GM12865 (cell line): ENCODE measurements at regions not wholly inside any gene's neighbourhood (a gene's known extent, or its start where the extent isn't known, plus 50 kb on each side); places are given as distances from the start of the nearest gene placed in this dataset.

ENCODE experiments used
- DNase-seq: peaks from one replicate; pipeline ENCODE4 v3.0.0; 2010; ENCODE audit warnings: low read depth
- H3K4me3 ChIP-seq: 2 replicates; pipeline ENCODE4 v1.5.1; 2011; ENCODE audit warnings: mild to moderate bottlenecking, low read depth, low read length, control low read depth
- TF ChIP-seq, protein P1 (sequence below): IDR thresholded peaks from 2 replicates; pipeline ENCODE4 v1.5.1; 2011; ENCODE audit warnings: low read length, control low read depth, low read depth, inconsistent platforms; ENCODE audit not compliant: insufficient read depth; ENCODE audit errors: missing control alignments

DNA sequence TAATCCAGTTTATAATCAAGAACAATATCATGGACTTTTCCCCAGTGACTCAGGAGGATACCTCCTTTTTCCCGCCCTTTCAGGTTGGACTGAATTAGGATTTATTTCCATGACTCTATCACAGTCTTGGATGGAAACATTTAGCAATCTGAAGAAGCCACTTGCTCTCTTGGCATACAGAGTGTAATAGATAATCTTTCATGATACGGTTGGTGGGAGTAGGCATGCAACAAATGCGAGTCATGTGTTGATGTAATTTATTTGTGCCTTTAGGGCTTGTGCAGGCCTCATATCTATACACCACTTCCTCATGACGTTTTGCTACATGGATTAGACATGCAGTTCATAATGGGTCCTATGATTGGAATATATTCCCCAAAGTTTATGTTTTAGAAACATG, 54.2 kb upstream of the MCTP2 start:
- no peak for DNase-seq
- TF ChIP-seq, protein P1, sequence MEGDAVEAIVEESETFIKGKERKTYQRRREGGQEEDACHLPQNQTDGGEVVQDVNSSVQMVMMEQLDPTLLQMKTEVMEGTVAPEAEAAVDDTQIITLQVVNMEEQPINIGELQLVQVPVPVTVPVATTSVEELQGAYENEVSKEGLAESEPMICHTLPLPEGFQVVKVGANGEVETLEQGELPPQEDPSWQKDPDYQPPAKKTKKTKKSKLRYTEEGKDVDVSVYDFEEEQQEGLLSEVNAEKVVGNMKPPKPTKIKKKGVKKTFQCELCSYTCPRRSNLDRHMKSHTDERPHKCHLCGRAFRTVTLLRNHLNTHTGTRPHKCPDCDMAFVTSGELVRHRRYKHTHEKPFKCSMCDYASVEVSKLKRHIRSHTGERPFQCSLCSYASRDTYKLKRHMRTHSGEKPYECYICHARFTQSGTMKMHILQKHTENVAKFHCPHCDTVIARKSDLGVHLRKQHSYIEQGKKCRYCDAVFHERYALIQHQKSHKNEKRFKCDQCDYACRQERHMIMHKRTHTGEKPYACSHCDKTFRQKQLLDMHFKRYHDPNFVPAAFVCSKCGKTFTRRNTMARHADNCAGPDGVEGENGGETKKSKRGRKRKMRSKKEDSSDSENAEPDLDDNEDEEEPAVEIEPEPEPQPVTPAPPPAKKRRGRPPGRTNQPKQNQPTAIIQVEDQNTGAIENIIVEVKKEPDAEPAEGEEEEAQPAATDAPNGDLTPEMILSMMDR, result no peak
- no peak overlapping the region for H3K4me3 ChIP-seq

DNA sequence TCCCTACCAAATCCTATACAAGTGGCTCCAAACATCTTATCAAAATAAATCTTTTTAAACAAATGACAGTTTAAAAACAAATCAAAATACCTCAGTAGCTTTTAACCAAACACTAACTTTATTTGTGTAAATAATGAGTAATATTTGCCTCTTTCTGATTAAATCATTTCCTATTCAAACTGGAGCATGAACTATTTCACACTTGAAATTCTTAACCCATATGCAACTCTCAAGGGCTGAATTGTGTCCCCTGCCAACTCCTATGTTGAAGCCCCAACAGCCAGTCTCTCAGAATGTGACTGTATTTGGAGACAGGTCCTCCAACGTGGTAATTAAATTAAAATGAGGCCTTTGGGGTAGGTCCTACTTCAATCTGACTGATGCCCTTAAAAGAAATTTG, 55.9 kb upstream of the MCTP2 start:
- no peak overlapping the region for H3K4me3 ChIP-seq
- TF ChIP-seq, protein P1, result no peak
- DNase-seq, result no peak

DNA sequence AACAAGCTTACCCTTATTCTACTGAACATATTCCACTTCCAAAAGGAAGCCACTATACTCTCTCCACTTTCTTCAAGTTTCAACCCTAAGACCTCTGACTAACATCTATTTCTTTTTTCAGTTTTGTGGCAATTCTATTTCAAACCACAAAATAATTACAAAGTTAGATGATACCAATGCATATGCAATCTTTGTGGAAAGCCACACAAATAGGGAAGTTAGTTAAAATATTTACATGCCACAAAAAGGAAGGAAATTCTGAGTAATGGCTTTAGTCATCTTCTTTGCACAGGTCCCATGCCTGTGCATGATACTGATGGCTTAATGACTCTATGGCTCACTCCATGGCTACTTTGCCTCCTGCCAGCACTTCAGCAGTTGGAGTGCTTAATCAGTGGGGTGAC, 57.0 kb upstream of the MCTP2 start:
- no peak overlapping the region for H3K4me3 ChIP-seq

DNA sequence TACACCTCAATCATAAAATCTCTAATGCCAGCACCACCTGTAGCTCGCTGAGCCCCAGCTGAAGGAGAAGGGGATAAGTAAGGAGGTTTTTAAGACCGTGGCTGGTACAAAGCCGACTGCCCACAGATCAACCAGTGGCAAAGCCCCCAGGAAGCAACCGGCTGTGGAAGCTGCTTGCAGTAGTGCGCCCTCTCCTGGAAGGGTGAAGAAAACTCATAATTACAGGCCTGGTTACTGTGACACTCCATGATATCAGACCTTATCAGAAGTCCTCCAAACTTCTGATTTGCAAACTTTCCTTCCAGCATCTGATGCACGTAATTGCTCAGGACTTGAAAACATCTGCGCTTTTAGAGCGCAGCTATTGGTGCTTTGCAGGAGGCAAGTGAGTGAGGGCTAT, 63.1 kb upstream of the MCTP2 start:
- TF ChIP-seq, protein P1, result peak; percentile 25
- DNase-seq, result no peak
- H3K4me3 ChIP-seq, result no peak overlapping the region

More for the DNA sequence above, 57.0 kb upstream of the MCTP2 start:
- TF ChIP-seq, protein P1, result no peak
- DNase-seq, result no peak

DNA sequence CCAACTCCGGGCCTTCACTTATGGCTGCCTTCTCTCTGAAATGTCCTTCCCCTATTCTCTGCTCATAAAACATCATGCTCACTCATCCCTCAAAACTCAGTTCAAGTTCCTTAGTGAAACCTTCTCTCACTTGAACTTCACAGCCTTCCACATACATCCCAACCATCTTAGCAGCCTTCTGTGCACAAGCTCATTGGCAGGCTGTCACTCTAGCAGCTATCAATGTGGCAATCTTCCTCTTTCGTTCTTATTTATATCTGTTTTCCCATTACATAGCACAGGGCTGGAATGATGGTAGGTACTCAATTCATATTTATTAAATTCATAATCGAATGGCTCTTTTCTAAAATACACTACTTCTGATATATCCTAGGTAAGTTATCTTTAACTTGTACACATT, 66.4 kb upstream of the MCTP2 start:
- TF ChIP-seq, protein P1, result no peak
- no peak for DNase-seq

DNA sequence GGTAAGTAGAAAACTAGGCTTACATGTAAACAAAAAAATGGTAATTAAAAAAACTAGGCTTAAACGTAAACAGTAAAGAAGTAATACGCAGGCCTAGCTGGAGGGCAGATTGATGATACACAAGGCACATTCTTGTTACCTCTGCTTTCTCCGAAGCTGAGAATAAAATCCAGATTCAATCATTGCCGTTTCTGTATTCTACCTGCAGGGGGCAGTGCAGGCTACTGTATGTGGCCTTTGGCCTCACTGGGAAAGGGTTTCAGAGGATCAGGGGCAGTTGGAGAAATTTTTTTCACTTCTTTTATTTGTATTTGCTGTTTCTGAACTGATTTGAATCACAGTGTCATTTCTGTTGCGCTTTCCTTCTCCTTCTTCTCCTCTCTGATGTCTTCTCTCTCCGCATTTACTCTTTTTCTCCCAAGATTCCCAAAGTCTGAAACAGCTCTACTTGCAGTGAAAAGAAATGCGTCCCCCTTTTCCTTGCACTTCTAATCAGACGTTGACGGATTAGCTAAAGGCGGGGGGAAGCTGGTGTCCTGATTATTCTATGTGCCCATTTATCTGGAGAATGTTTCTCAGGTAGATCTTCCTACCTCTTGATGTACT, 67.1 kb upstream of the MCTP2 start:
- TF ChIP-seq, protein P1, result peak; percentile 67
- no peak overlapping the region for H3K4me3 ChIP-seq
- DNase-seq, result peak; percentile 42

More for the DNA sequence above, 66.4 kb upstream of the MCTP2 start:
- no peak overlapping the region for H3K4me3 ChIP-seq

DNA sequence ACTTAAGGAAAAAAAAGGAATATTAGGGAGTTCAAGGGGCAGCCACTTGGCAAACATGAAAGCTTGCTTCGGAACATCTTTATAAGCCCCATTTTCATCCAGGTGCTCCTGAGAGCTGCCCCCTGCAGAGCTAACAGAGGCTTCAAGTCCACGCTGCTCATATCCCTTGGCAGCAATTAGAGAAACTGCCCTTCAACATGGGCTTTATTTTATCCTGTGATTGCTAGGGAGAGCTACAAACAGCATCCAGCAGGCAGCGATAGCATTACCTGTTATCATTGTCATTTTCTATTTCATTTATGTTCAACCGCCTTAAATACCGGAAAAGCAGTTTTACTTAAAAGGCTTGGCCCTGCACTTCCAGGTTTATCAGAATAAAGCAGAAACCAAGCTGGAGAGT, 68.4 kb upstream of the MCTP2 start:
- DNase-seq, result no peak
- TF ChIP-seq, protein P1, result no peak
- H3K4me3 ChIP-seq, result no peak overlapping the region
